OCI-LY3 (cell line): ENCODE measurements at regions not wholly inside any gene's neighbourhood (a gene's known extent, or its start where the extent isn't known, plus 50 kb on each side); places are given as distances from the start of the nearest gene placed in this dataset.

Experiments used
- EZH2phosphoT487 ChIP-seq: fragments of 200-600 bp; shearing (Covaris generic); IDR thresholded peaks from 2 replicates; pipeline ENCODE4 v1.6.1; 2018; ENCODE audit warnings: antibody characterized with exemption, mixed run types, low read depth
- TF ChIP-seq, protein P1 (sequence below): fragments of 200-600, 300-600 bp; sonication (generic); IDR thresholded peaks from 2 replicates; pipeline ENCODE4 v1.5.1; 2014; ENCODE audit warnings: antibody characterized with exemption, low read length, low read depth

GRCh38 chr7:156207306-156207705 is 395.0 kb upstream of the SHH start:
- TF ChIP-seq, protein P1, sequence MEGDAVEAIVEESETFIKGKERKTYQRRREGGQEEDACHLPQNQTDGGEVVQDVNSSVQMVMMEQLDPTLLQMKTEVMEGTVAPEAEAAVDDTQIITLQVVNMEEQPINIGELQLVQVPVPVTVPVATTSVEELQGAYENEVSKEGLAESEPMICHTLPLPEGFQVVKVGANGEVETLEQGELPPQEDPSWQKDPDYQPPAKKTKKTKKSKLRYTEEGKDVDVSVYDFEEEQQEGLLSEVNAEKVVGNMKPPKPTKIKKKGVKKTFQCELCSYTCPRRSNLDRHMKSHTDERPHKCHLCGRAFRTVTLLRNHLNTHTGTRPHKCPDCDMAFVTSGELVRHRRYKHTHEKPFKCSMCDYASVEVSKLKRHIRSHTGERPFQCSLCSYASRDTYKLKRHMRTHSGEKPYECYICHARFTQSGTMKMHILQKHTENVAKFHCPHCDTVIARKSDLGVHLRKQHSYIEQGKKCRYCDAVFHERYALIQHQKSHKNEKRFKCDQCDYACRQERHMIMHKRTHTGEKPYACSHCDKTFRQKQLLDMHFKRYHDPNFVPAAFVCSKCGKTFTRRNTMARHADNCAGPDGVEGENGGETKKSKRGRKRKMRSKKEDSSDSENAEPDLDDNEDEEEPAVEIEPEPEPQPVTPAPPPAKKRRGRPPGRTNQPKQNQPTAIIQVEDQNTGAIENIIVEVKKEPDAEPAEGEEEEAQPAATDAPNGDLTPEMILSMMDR, result no peak
- no peak for TF ChIP-seq EZH2phosphoT487
